ENCODE measurements at regions not wholly inside any gene's neighbourhood (a gene's known extent, or its start where the extent isn't known, plus 50 kb on each side); places are given as distances from the start of the nearest gene placed in this dataset.

DNA sequence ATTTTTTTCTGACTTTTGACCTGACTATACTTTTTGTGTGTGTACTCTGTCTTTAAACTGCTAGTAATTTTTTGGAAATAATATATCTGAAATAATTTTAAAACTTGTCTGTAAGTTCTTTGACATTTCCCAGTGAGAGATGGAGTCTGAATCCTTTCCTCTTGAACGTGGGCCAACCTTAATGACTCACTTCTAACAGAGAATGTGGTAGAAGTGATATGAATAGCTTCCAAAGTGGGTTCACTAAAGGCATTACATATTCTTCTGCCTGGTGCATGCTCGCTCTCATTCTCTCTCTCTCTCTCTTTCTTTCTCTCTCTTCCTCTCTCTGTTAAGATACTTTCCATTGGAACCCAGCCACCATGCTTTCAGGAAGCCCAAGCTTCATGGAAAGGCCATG lies 108.7 kb upstream of the FERMT1 start:
- intact Hi-C loops (cut with micrococcal nuclease; ENCODE audit: unreplicated experiment) = no loop called here
- DNase-seq (ENCODE audit: low read depth, low spot score) = no peak
- ATAC-seq = no peak
- in situ Hi-C loops (cut with HindIII; ENCODE audit: low pct_unique_long_range_greater_than_20kb, low sequenced_read_pairs) = no loop called here
- CTCF ChIA-PET = no interaction called here
- POLR2A ChIA-PET = no interaction called here
- no peaks in the 10 kb centered on the region for H3K27me3 ChIP-seq (ENCODE audit: control insufficient read depth, insufficient read depth, low read length)
- no TSS peak for BruUV-seq (replicated peaks)
- TF ChIP-seq, protein P1, sequence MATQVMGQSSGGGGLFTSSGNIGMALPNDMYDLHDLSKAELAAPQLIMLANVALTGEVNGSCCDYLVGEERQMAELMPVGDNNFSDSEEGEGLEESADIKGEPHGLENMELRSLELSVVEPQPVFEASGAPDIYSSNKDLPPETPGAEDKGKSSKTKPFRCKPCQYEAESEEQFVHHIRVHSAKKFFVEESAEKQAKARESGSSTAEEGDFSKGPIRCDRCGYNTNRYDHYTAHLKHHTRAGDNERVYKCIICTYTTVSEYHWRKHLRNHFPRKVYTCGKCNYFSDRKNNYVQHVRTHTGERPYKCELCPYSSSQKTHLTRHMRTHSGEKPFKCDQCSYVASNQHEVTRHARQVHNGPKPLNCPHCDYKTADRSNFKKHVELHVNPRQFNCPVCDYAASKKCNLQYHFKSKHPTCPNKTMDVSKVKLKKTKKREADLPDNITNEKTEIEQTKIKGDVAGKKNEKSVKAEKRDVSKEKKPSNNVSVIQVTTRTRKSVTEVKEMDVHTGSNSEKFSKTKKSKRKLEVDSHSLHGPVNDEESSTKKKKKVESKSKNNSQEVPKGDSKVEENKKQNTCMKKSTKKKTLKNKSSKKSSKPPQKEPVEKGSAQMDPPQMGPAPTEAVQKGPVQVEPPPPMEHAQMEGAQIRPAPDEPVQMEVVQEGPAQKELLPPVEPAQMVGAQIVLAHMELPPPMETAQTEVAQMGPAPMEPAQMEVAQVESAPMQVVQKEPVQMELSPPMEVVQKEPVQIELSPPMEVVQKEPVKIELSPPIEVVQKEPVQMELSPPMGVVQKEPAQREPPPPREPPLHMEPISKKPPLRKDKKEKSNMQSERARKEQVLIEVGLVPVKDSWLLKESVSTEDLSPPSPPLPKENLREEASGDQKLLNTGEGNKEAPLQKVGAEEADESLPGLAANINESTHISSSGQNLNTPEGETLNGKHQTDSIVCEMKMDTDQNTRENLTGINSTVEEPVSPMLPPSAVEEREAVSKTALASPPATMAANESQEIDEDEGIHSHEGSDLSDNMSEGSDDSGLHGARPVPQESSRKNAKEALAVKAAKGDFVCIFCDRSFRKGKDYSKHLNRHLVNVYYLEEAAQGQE (IDR thresholded peaks at IDR 0.05; ENCODE audit: insufficient read depth in 1 of 2, low read depth in 2 of 2, low read length in 1 of 2) = no peak
- TF ChIP-seq, protein P2, sequence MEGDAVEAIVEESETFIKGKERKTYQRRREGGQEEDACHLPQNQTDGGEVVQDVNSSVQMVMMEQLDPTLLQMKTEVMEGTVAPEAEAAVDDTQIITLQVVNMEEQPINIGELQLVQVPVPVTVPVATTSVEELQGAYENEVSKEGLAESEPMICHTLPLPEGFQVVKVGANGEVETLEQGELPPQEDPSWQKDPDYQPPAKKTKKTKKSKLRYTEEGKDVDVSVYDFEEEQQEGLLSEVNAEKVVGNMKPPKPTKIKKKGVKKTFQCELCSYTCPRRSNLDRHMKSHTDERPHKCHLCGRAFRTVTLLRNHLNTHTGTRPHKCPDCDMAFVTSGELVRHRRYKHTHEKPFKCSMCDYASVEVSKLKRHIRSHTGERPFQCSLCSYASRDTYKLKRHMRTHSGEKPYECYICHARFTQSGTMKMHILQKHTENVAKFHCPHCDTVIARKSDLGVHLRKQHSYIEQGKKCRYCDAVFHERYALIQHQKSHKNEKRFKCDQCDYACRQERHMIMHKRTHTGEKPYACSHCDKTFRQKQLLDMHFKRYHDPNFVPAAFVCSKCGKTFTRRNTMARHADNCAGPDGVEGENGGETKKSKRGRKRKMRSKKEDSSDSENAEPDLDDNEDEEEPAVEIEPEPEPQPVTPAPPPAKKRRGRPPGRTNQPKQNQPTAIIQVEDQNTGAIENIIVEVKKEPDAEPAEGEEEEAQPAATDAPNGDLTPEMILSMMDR (IDR thresholded peaks at IDR 0.05) = no peak
- TF ChIP-seq TCF7L2 (IDR thresholded peaks at IDR 0.05; ENCODE audit: low read depth, low read length) (no peak), POLR2AphosphoS5 (IDR thresholded peaks at IDR 0.05; ENCODE audit: low read depth, low read length) (no peak), SIN3A (IDR thresholded peaks at IDR 0.05; ENCODE audit: borderline replicate concordance, insufficient read depth, low read depth, low read length) (no peak)
- no peaks in the 10 kb centered on the region for H3K9me3 ChIP-seq (ENCODE audit: control insufficient read depth, insufficient read depth, low read depth, low read length)
- H3K4me1 ChIP-seq (ENCODE audit: control insufficient read depth, insufficient read depth, low read length) = no peaks in the 10 kb centered on the region
- H3K36me3 ChIP-seq (ENCODE audit: control insufficient read depth, insufficient read depth, low read length) = no peaks in the 10 kb centered on the region
- no peak overlapping the region for H3K27ac ChIP-seq (ENCODE audit: low read length)
- H3K4me3 ChIP-seq (ENCODE audit: low read depth in 2 of 2, low read length in 2 of 2) = no peak overlapping the region

DNA sequence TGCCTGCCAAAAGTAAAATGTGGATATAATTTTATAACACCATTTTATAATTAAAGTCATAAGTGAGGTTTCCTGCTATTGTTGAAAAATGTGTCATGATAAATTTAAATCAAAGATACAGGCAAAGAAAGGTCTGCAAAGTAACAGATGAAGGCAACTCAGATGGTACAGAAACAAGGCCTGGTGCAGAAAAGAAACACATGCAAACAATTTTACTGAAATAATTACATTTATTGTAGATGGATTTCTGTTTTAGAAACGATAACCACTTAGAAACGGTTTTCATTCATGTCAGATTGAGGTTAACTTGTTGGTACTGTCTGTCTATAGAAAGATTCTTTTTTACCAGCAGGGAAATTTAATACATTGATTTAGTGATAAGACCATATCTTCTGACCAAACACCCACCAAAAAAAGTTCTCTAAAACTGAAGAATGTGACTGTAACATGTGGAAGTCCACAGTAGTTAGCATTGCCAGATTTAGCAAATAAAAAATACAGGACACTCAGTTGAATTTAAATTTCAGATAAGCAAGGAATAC lies 105.5 kb upstream of the FERMT1 start:
- no peaks in the 10 kb centered on the region for H3K36me3 ChIP-seq (ENCODE audit: control insufficient read depth, insufficient read depth, low read length)
- ChIA-PET POLR2A (no interaction called here), CTCF (no interaction called here)
- no peak overlapping the region for H3K27ac ChIP-seq (ENCODE audit: low read length)
- intact Hi-C loops (cut with micrococcal nuclease; ENCODE audit: unreplicated experiment) (no loop called here), in situ Hi-C loops (cut with HindIII; ENCODE audit: low pct_unique_long_range_greater_than_20kb, low sequenced_read_pairs) (no loop called here)
- no peaks in the 10 kb centered on the region; the same call in 1 of the 2 replicates for H3K9me3 ChIP-seq (ENCODE audit: control insufficient read depth, insufficient read depth, low read depth, low read length)
- no TSS peak for BruUV-seq (replicated peaks)
- no peaks in the 10 kb centered on the region for H3K4me1 ChIP-seq (ENCODE audit: control insufficient read depth, insufficient read depth, low read length)
- DNase-seq (ENCODE audit: low read depth, low spot score) (no peak), ATAC-seq (no peak)
- no peaks in the 10 kb centered on the region for H3K27me3 ChIP-seq (ENCODE audit: control insufficient read depth, insufficient read depth, low read length)
- no peak overlapping the region for H3K4me3 ChIP-seq (ENCODE audit: low read depth in 2 of 2, low read length in 2 of 2)
- TF ChIP-seq, protein P2 (IDR thresholded peaks at IDR 0.05) = no peak

DNA sequence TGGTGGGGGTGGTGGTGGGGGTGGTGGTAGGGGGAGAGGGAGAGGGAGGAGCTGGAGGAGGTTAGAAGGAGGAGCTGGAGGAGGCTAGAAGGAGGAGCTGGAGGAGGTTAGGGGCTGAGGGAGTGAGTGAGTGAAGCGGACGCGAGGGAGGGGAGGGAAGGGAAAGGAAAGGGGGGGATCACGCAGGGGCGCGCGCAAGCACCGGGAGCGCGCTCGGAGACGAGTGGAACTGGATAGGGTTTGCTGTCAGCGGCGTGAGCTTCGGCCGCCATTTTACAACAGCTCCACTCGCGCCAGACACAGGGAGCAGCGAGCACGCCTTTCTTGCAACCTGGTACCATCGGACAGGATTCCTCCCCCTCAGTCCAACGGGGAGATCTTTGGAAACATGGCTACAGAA lies 90.5 kb upstream of the FERMT1 start:
- H3K27me3 ChIP-seq (ENCODE audit: control insufficient read depth, insufficient read depth, low read length) = no peaks in the 10 kb centered on the region
- no peaks in the 10 kb centered on the region for H3K36me3 ChIP-seq (ENCODE audit: control insufficient read depth, insufficient read depth, low read length)
- no peaks in the 10 kb centered on the region for H3K9me3 ChIP-seq (ENCODE audit: control insufficient read depth, insufficient read depth, low read depth, low read length)
- ChIA-PET CTCF (no interaction called here), POLR2A (no interaction called here)
- in situ Hi-C loops (cut with HindIII; ENCODE audit: low pct_unique_long_range_greater_than_20kb, low sequenced_read_pairs) (no loop called here), intact Hi-C loops (cut with micrococcal nuclease; ENCODE audit: unreplicated experiment) (no loop called here)
- H3K4me3 ChIP-seq (ENCODE audit: low read depth in 2 of 2, low read length in 2 of 2) = no peak overlapping the region
- BruUV-seq (replicated peaks) = no TSS peak
- no peak overlapping the region for H3K27ac ChIP-seq (ENCODE audit: low read length)
- DNase-seq (ENCODE audit: low read depth, low spot score) (no peak), ATAC-seq (no peak)
- TF ChIP-seq TCF7L2 (IDR thresholded peaks at IDR 0.05; ENCODE audit: low read depth, low read length) = no peak
- TF ChIP-seq SIN3A (IDR thresholded peaks at IDR 0.05; ENCODE audit: borderline replicate concordance, insufficient read depth, low read depth, low read length) = no peak
- no peak for TF ChIP-seq POLR2AphosphoS5 (IDR thresholded peaks at IDR 0.05; ENCODE audit: low read depth, low read length)
- TF ChIP-seq, protein P2 (IDR thresholded peaks at IDR 0.05) = no peak
- TF ChIP-seq, protein P1 (IDR thresholded peaks at IDR 0.05; ENCODE audit: insufficient read depth in 1 of 2, low read depth in 2 of 2, low read length in 1 of 2) = no peak
- H3K4me1 ChIP-seq (ENCODE audit: control insufficient read depth, insufficient read depth, low read length) = no peaks in the 10 kb centered on the region
